ENCODE measurements at regions not wholly inside any gene's neighbourhood (a gene's known extent, or its start where the extent isn't known, plus 50 kb on each side); places are given as distances from the start of the nearest gene placed in this dataset.
A peak's percentile ranks its signal among the peaks of the same experiment; 100 is the strongest.

GRCh38 chr16:81185416-81185815, 53.1 kb upstream of the BCO1 start:
- no peak for TF ChIP-seq CTCF (conservative IDR thresholded peaks at IDR 0.05)
- TF ChIP-seq ZFX (IDR thresholded peaks at IDR 0.05): no peak
- no peak overlapping the region for H3K27ac ChIP-seq

- TF ChIP-seq CTCF (conservative IDR thresholded peaks at IDR 0.05) (no peak), ZFX (IDR thresholded peaks at IDR 0.05) (no peak)
- H3K27ac ChIP-seq: peak overlapping the region; percentile 7; the same call in 1 of the 2 replicates
These were observed 57.3 kb upstream of the BCO1 start for GRCh38 chr16:81181013-81181720.

GRCh38 chr16:81180578-81180977, 57.9 kb upstream of the BCO1 start:
- H3K27ac ChIP-seq: peak overlapping the region; percentile 7; the same call in 1 of the 2 replicates
- no peak for TF ChIP-seq ZFX (IDR thresholded peaks at IDR 0.05)
- TF ChIP-seq CTCF (conservative IDR thresholded peaks at IDR 0.05): no peak

GRCh38 chr16:81179219-81179618, 59.3 kb upstream of the BCO1 start:
- TF ChIP-seq ZFX (IDR thresholded peaks at IDR 0.05): no peak
- TF ChIP-seq CTCF (conservative IDR thresholded peaks at IDR 0.05): no peak
- no peak overlapping the region for H3K27ac ChIP-seq

GRCh38 chr16:81175325-81175891, 63.1 kb upstream of the BCO1 start:
- no peak for TF ChIP-seq CTCF (conservative IDR thresholded peaks at IDR 0.05)
- TF ChIP-seq ZFX (IDR thresholded peaks at IDR 0.05): no peak
- H3K27ac ChIP-seq: peak overlapping the region; percentile 59

- peak overlapping the region; percentile 59 for H3K27ac ChIP-seq
- no peak for TF ChIP-seq ZFX (IDR thresholded peaks at IDR 0.05)
- TF ChIP-seq CTCF (conservative IDR thresholded peaks at IDR 0.05): no peak
These were observed 63.7 kb upstream of the BCO1 start for GRCh38 chr16:81174644-81175324.
